ENCODE measurements at regions not wholly inside any gene's neighbourhood (a gene's known extent, or its start where the extent isn't known, plus 50 kb on each side); places are given as distances from the start of the nearest gene placed in this dataset.
"Not testable (repeated sequence)": the region's sequence is repeated elsewhere in the genome, so short reads cannot be mapped to it uniquely, and the experiment has no call there.

DNA sequence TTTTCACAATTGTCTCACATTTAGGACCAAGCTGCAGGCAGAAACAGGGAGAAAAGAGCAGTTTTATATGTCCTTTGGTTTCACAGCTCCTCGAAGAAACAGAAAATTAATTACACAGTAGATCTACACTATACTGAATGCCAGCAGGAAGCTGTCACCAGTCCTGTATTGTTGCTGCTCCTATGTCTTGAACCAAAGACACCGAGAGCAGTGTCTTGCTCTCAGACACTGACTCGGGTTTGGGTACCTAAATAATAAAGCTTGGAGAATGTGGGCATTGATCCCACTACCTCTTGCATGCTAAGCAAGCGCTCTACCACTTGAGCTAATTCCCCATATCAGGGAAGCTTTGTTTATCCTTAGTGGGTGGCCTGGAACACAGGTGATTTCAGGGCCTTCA lies 168.4 kb upstream of the ZNF322 start:
- TF ChIP-seq, protein P1, sequence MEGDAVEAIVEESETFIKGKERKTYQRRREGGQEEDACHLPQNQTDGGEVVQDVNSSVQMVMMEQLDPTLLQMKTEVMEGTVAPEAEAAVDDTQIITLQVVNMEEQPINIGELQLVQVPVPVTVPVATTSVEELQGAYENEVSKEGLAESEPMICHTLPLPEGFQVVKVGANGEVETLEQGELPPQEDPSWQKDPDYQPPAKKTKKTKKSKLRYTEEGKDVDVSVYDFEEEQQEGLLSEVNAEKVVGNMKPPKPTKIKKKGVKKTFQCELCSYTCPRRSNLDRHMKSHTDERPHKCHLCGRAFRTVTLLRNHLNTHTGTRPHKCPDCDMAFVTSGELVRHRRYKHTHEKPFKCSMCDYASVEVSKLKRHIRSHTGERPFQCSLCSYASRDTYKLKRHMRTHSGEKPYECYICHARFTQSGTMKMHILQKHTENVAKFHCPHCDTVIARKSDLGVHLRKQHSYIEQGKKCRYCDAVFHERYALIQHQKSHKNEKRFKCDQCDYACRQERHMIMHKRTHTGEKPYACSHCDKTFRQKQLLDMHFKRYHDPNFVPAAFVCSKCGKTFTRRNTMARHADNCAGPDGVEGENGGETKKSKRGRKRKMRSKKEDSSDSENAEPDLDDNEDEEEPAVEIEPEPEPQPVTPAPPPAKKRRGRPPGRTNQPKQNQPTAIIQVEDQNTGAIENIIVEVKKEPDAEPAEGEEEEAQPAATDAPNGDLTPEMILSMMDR (IDR thresholded peaks at IDR 0.05) = not testable (repeated sequence)
- TF ChIP-seq POLR2A (IDR thresholded peaks at IDR 0.05) = not testable (repeated sequence)

Data from adrenal gland (tissue), 5 donors.